CD4-positive, alpha-beta T cell (primary cell): ENCODE measurements at regions not wholly inside any gene's neighbourhood (a gene's known extent, or its start where the extent isn't known, plus 50 kb on each side); places are given as distances from the start of the nearest gene placed in this dataset.

Experiments
- ATAC-seq: fragments of 200-7000 bp; cut with Tn5 transposase; one replicate; pipeline ENCODE4 v1.10.0; 2022; ENCODE audit warnings: mild to moderate bottlenecking; ENCODE audit not compliant: poor library complexity
- CTCF ChIA-PET: fragments of 350-600 bp; sonication (Branson Sonifier 250); formaldehyde crosslinking; loops from one replicate; lab custom pipeline; 2021; ENCODE audit warnings: antibody characterized with exemption, inconsistent platforms; lab: Charles Lee
- POLR2A ChIA-PET: fragments of 350-600 bp; sonication (Branson Sonifier 250); formaldehyde crosslinking; loops from one replicate; lab custom pipeline; 2021; ENCODE audit warnings: antibody characterized with exemption, inconsistent platforms; lab: Charles Lee
- DNase-seq, 14 experiments: peaks; one replicate each; pipeline ENCODE4 v3.0.0-alpha.2; 2013 to 2020; ENCODE audit warnings: mixed read lengths in 2 of 14
- H3K27ac ChIP-seq, 2 donors: one replicate each; pipeline versions ENCODE4 v1.5.1 to v1.7.0; 2013; ENCODE audit warnings: low read length in 2 of 2, low read depth in 1 of 2, mild to moderate bottlenecking in 1 of 2
- H3K27me3 ChIP-seq, 2 experiments: 1 replicate in 1 of 2; 2 replicates in 1 of 2; pipeline versions ENCODE4 v1.6.1 to v1.7.0; 2013; ENCODE audit warnings: low read length in 2 of 2, control low read depth in 1 of 2, mild to moderate bottlenecking in 1 of 2, moderate library complexity in 1 of 2; ENCODE audit not compliant: insufficient read depth in 2 of 2, control insufficient read depth in 1 of 2
- H3K36me3 ChIP-seq: one replicate; pipeline ENCODE4 v1.6.1; 2013; ENCODE audit warnings: low read length, control low read depth; ENCODE audit not compliant: insufficient read depth
- H3K4me1 ChIP-seq: one replicate; pipeline ENCODE4 v1.6.1; 2013; ENCODE audit warnings: low read length, control low read depth; ENCODE audit not compliant: insufficient read depth
- H3K4me3 ChIP-seq: one replicate; pipeline ENCODE4 v1.5.1; 2013; ENCODE audit warnings: mild to moderate bottlenecking, low read length, moderate library complexity
- H3K9me3 ChIP-seq, 2 experiments: 1 replicate in 1 of 2; 2 replicates in 1 of 2; pipeline versions ENCODE4 v1.6.1 to v1.7.0; 2013; ENCODE audit warnings: low read length in 2 of 2, mild to moderate bottlenecking in 2 of 2, control low read depth in 1 of 2, moderate library complexity in 1 of 2; ENCODE audit not compliant: control insufficient read depth in 1 of 2, insufficient read depth in 1 of 2
- H3K27ac Mint-ChIP-seq: one replicate; pipeline ENCODE4 v1.8.0; 2020; ENCODE audit warnings: mixed read lengths
- H3K27me3 Mint-ChIP-seq: one replicate; pipeline ENCODE4 v1.8.0; 2021; ENCODE audit warnings: mixed read lengths
- H3K36me3 Mint-ChIP-seq: one replicate; pipeline ENCODE4 v1.8.0; 2021; ENCODE audit warnings: low read depth, mixed read lengths
- H3K4me1 Mint-ChIP-seq: one replicate; pipeline ENCODE4 v1.8.0; 2021; ENCODE audit warnings: low read depth, mixed read lengths
- H3K4me3 Mint-ChIP-seq: one replicate; pipeline ENCODE4 v1.8.0; 2020; ENCODE audit warnings: mild to moderate bottlenecking, mixed read lengths
- H3K9me3 Mint-ChIP-seq: one replicate; pipeline ENCODE4 v1.8.0; 2020; ENCODE audit warnings: mixed read lengths
- intact Hi-C, 2 experiments: fragments of 100-400 bp; cut with DNase I in 1 of 2; cut with micrococcal nuclease in 1 of 2; formaldehyde crosslinking; loops; one replicate each; pipeline versions ENCODE4 v1.15.1 to v1.9.0; 2023 to 2025; cut with DNase I, micrococcal nuclease
- TF ChIP-seq, protein P1 (sequence below): fragments of 200-600 bp; IDR thresholded peaks from one replicate; pipeline ENCODE4 v1.8.0; 2022; ENCODE audit warnings: antibody characterized with exemption, mild to moderate bottlenecking

DNA sequence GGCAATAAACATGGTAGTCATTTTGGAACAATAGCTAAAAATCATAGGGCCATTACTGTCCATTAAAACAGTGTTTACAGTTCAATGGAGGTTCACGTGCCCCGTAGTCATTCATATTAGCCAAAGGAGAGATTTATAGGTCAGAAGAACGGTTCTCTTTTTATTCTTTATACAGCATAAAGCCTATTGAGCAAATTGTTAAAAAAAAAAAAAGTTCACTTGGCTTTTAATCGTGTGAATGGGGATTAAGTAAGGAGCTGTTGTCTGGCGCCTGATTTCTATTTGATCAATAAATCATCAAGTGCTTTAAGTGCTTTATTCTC lies 69.1 kb upstream of the TBCA start:
- H3K4me3 ChIP-seq = no peak overlapping the region
- Mint-ChIP-seq H3K36me3 (no peaks in the 10 kb centered on the region), H3K9me3 (no peaks in the 10 kb centered on the region), H3K4me1 (no peaks in the 10 kb centered on the region), H3K4me3 (peak overlapping the region; percentile 70), H3K27me3 (peaks cover 73% of the 10 kb centered on the region), H3K27ac (no peak overlapping the region)
- H3K4me1 ChIP-seq = peaks cover 12% of the 10 kb centered on the region
- TF ChIP-seq, protein P1, sequence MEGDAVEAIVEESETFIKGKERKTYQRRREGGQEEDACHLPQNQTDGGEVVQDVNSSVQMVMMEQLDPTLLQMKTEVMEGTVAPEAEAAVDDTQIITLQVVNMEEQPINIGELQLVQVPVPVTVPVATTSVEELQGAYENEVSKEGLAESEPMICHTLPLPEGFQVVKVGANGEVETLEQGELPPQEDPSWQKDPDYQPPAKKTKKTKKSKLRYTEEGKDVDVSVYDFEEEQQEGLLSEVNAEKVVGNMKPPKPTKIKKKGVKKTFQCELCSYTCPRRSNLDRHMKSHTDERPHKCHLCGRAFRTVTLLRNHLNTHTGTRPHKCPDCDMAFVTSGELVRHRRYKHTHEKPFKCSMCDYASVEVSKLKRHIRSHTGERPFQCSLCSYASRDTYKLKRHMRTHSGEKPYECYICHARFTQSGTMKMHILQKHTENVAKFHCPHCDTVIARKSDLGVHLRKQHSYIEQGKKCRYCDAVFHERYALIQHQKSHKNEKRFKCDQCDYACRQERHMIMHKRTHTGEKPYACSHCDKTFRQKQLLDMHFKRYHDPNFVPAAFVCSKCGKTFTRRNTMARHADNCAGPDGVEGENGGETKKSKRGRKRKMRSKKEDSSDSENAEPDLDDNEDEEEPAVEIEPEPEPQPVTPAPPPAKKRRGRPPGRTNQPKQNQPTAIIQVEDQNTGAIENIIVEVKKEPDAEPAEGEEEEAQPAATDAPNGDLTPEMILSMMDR = no peak
- H3K27me3 ChIP-seq = peaks cover 31 to 33% of the 10 kb centered on the region in 2 experiments
- ATAC-seq = no peak
- intact Hi-C loops = no loop called here
- CTCF ChIA-PET = no interaction called here
- POLR2A ChIA-PET = no interaction called here
- no peak for DNase-seq
- peaks cover 0 to 10% of the 10 kb centered on the region in 2 experiments for H3K9me3 ChIP-seq
- no peak overlapping the region for H3K27ac ChIP-seq
- H3K36me3 ChIP-seq = no peaks in the 10 kb centered on the region

DNA sequence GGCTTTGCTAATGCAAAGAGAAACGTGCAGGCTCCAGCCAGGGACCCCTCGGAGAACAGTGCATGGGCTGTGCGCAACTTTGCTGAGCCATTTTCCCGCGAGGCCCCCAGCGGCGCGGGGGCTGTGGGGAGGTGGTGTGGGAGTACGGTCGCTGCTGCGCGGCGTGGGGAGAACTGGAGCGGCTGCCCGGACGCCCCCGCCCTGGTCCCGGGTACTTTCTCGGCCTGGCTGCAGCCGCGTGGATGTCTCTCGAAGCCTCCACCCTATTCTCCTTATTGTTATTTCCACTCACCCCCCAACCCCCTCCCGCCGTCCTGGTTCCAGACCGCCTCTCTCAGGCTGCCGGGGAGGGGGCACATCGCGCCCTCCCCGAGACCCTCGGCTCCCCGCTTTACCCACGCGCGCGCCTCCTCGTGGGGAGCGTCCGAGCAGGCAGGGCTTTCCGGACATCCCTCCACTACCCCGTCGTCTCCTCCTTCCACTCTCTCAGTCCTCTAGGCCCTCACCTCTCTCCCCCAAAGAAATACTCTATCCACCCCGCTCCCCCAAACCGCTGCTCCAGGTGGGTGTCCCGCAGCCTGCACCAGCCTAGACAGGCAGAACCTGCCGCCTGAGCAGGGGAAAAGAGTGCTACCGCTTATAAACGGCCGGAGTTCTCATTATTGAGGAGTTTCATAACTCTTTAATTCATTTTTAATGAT lies 68.6 kb upstream of the TBCA start:
- Mint-ChIP-seq H3K27me3 (peaks cover 69% of the 10 kb centered on the region), H3K4me1 (no peaks in the 10 kb centered on the region), H3K36me3 (no peaks in the 10 kb centered on the region), H3K27ac (no peak overlapping the region), H3K4me3 (peak overlapping the region; percentile 70), H3K9me3 (no peaks in the 10 kb centered on the region)
- peaks cover 31 to 33% of the 10 kb centered on the region in 2 experiments for H3K27me3 ChIP-seq
- peaks cover 0 to 10% of the 10 kb centered on the region in 2 experiments for H3K9me3 ChIP-seq
- ATAC-seq (no peak), DNase-seq (no peak)
- CTCF ChIA-PET = no interaction called here
- no peaks in the 10 kb centered on the region for H3K36me3 ChIP-seq
- H3K27ac ChIP-seq = no peak overlapping the region
- H3K4me1 ChIP-seq = peaks cover 12% of the 10 kb centered on the region
- TF ChIP-seq, protein P1 = no peak
- intact Hi-C loops = no loop called here
- H3K4me3 ChIP-seq = peak overlapping the region; percentile 38
- POLR2A ChIA-PET = interaction anchor here (0.5 kb wide), 1 partner anchor 182 kb away, joined by 4 read pairs; no protein-coding TSS in a partner anchor

DNA sequence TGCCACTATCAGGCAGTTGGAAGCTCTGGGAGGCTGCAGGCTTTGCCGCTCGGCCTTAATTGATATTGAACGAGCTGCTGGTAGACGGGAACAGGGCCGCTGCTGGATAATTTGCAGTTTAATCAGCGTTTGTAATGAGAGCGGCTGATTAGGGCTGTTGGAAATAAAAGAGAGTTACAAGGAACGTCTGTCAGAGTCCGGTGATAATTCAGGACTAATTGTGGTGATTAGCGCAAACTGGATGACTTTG lies 68.2 kb upstream of the TBCA start:
- Histone ChIP-seq H3K36me3 (no peaks in the 10 kb centered on the region), H3K27me3 (peaks cover 28 to 31% of the 10 kb centered on the region in 2 experiments), H3K27ac (no peak overlapping the region), H3K4me1 (peaks cover 12% of the 10 kb centered on the region), H3K4me3 (peak overlapping the region; percentile 38), H3K9me3 (peaks cover 0 to 10% of the 10 kb centered on the region in 2 experiments)
- Mint-ChIP-seq H3K4me1 (no peaks in the 10 kb centered on the region), H3K27ac (no peak overlapping the region), H3K9me3 (no peaks in the 10 kb centered on the region), H3K4me3 (peak overlapping the region; percentile 63), H3K27me3 (peaks cover 71% of the 10 kb centered on the region), H3K36me3 (no peaks in the 10 kb centered on the region)
- DNase-seq = no peak
- intact Hi-C loops = no loop called here
- POLR2A ChIA-PET = interaction anchor here (0.5 kb wide), 1 partner anchor 183 kb away, joined by 4 read pairs; no protein-coding TSS in a partner anchor
- TF ChIP-seq, protein P1 = no peak
- CTCF ChIA-PET = no interaction called here
- no peak for ATAC-seq
